ENCODE measurements at regions not wholly inside any gene's neighbourhood (a gene's known extent, or its start where the extent isn't known, plus 50 kb on each side); places are given as distances from the start of the nearest gene placed in this dataset.

- TF ChIP-seq CTCF (IDR thresholded peaks at IDR 0.05) = no peak
- TF ChIP-seq POLR2A (IDR thresholded peaks at IDR 0.05) = no peak
- no peak for TF ChIP-seq EP300 (IDR thresholded peaks at IDR 0.05)
These were observed 941.4 kb upstream of the MAN1A1 start for GRCh38 chr6:120290964-120291363.

Measured in sigmoid colon (tissue), 4 donors.